ENCODE measurements at regions not wholly inside any gene's neighbourhood (a gene's known extent, or its start where the extent isn't known, plus 50 kb on each side); places are given as distances from the start of the nearest gene placed in this dataset.

DNA sequence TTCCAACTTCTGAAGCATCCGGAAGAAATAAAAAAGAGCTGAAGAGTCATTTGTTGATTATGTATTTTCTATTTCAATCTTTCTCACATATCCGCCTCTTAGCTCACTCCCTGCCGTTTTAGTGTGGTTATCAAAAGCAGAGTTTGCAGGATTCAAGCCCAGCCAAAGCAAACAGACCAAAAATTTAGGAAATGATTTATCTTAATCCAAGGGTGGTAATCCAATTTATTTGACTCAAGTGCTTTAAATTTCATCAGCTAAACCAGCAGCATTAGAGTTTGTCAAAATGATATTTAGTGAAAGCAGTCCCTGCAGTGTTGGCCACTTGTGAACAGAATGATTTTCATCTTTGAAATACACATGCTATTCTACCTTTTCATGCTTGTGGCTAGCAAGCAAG, 129.3 kb upstream of the CCDC68 start:
- DNase-seq: no peak

DNA sequence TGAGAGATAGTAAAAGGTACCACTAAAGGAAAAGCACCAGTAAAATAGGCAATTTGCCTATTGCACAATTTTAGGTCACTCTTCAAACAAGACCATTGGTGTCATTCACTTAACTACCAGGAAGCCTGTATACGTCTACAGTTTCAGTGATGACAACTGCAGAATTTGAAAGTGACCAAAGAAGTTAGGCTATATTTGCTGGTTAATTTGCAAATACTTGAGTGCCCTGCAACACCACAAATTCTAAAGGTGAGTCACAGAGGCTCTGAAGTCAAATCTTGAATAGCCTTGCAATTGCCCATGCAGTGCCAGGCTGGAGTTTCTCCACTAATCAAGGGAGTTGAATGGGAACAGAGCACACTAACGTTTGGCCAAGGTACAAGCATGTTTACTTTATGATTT, 128.7 kb upstream of the CCDC68 start:
- DNase-seq: no peak

- no peak for DNase-seq
These were observed 127.6 kb upstream of the CCDC68 start for GRCh38 chr18:55086906-55087305.

GRCh38 chr18:55085557-55086285, 126.5 kb upstream of the CCDC68 start:
- DNase-seq: no peak

DNA sequence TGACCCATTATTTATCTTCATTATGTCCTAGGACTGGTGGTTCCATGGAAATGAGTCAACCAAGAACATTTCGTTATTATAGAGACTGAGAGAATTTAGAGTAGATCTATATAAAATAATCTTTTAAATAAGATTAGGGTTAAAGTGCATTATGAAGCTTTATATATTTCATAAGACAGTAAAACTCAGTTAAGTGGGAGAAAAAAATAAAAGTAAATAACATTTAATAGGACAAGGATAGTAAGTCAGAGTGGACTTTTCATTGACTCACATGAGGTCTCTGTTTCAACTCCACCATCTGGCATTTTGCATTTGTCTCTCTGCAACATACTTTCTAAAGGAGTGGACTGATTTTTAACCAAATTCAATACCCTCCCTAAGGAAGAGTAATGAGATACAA, 125.3 kb upstream of the CCDC68 start:
- no peak for DNase-seq

DNA sequence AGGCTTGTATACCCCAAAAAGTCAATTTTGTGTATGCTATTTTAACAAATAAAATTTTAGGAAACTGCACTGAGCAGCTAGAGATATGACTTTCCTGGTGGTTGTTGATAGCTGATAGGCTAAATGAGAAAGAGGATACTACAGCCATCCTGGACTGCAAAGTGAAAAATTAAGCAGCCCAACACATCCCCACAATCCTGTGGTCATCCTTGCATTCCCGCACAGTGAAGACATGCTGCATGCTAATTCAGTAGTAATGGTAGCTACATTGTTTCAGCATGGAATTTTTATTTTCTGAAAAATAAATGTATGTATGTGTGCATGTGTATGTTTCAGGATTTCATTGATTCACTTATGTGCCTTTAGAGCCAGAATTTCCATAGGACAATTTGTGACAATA, 124.2 kb upstream of the CCDC68 start:
- DNase-seq: no peak

DNA sequence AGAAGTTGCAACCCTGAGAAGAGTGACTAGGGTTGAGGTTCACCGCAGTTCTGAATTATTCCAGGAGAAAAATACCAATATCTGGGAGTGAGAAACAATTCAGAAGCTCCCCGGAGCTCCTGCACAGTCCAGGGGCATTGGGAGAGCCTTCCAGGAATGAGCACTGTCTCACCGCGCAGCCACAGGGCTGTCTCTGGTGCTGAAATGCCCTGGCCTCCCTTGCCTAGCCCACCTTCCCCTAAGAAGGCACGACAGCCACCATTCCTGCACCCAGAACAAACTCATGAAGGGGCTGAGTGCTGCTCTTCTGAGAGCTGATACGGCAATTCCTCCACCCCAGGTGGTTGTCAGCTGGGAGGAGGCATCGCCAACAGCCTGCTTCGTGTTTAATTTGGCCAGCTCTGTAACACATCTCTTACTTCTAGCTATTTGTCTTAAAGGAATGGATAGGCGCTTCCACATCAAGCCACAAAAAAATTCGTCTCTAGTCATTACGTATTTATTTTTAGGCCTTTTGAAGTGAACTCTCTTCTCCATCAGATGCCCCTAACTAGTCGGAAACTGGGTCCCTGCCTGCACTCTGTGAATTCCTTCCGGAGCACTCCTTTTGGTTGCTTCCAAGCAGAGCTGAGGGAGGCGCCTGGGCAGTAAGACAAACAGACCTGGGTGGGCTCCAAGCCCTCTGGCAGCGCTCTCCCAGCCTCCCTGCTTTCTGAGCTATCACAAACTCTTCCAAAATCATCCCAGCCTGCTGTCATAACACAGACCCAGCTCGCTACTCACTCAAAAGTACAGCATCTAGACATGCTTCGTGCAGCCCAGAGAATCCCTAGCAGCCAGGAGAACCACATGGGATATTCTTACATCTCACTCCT, 120.5 kb upstream of the CCDC68 start:
- DNase-seq: no peak

DNA sequence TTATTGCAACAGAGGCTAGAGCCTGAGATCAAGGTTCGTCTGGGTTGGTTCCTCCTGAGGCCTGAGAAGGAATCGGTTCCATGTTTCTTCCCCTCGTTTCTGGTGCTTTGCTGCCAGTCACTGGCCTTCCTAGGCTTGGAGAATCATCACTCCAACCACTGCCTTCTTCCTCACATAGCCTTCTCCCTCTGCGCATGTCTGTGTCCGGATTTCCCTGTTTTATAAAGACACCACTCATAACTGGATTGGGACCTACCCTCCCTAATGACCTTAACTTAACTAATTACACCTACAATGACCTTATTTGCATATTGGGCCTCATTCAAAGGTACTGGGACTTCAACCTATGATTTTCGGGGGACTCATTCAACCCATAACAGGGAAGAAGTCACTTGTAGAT, 119.8 kb upstream of the CCDC68 start:
- no peak for DNase-seq

DNA sequence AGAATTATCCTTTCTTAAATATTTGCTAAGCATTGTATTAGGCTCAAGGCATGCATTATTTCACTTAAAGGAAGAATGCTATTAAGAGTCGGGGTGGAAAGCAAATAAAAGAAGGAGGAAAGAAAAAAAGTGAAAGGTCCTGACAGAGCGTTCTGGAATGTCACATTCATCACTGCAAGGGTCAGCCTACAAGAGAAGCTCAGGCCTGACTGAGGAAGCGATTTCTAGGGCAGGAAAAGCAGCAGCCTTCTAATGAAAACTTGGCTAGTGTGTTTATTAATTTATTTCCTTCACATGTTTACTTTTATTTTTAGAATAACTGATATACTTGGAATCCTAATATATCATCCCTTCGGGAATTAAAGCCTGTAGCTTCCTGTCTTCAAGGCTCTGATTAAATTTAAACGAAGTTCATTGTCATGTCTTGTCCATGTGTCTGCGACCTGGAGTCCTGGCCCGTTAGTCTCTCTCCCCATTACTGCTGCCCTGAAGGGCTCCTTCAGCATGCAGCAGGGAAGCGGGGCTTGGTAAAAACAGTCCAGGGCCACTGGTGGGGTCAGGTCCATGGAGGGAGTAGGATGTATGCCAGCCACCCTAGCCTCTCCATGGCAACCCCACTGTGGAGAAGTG, 119.2 kb upstream of the CCDC68 start:
- DNase-seq: no peak

- DNase-seq: no peak
These were observed 117.5 kb upstream of the CCDC68 start for GRCh38 chr18:55076643-55077218.

GRCh38 chr18:55073834-55074233, 114.6 kb upstream of the CCDC68 start:
- no peak for DNase-seq

- no peak for DNase-seq
These were observed 113.9 kb upstream of the CCDC68 start for GRCh38 chr18:55073116-55073515.

DNA sequence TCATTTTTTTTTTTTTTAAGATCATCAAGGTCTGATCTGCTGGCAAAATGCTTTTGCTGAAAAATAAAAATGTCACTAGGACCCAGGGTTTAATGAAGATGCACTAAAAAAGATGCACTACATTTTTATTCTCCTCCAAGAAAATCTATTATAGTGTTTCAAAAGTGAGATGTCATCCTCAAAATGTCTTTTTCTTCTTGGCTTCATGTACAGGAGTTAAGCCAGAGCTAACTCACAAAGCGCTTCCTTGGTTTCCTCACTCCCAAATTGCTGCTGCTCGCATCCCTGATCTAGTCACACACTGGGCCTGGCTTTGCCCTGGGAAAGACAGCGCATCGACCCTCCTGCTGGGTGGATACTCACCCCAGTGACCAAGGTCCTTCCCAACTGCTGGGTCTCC, 113.4 kb upstream of the CCDC68 start:
- DNase-seq: no peak

- no peak for DNase-seq
These were observed 112.9 kb upstream of the CCDC68 start for GRCh38 chr18:55072181-55072580.

GRCh38 chr18:55069497-55069896, 110.2 kb upstream of the CCDC68 start:
- DNase-seq: no peak

GRCh38 chr18:55064760-55065159, 105.5 kb upstream of the CCDC68 start:
- DNase-seq: no peak

DNA sequence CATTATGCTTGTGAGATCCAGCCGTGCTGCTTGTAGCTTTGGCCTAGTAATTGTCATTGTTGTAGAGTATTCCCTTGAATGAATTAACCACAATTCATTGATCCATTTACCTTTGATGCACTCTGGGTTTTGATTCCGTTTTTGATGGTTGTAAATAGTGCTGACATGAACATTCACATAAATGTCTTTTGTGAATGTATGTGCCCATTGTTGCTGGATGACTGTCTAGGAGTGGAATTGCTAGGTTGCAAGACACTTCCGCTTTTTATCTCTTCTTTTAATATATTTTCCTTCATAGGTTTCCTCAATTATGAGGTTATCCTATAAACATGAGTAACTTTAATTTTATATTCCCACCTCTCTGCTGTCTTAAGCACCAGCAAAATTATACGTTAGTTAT, 104.8 kb upstream of the CCDC68 start:
- no peak for DNase-seq

DNA sequence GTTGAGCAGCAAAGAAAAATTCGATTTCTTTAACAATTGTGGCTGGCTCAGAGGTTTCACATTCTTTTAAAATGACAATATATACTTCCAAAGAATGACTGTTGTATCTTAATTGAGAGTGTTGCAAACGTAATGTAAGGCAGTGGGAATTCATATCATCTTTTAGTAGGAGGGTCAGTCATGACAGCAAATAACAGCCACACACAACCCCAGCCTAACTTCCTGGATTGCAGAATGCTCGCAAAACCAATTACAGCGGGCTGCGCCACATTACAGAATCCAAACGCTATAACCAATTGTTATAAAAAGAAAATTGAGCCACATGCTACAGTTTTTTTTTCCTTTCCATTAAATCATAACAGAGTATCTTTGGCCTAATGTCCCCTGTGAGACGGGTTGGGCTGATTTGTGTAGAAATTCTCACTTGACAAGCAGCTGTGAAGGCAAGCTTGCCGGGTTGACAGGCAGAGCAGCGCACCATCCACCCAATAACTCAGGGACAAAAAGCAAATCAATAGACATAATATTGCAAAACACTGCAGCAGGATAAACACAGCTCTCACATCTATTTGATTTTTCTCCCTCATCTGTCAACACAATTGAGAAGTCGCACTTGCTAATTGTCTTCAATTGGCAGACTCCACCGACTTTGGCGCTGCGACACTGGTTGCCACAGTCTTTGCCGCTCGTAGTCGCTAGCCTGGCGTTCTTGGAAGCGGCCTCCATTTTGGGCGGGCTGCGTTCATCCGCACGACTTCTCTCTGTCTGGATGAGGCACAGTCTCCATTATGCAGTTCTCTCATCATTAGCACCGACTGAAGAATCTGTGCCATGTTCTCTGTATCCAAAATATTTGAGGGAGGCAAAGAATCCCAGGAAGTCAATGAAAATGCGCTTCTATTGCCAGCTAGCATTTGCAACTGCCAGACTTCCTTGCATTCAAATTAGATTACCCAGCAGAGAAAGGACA, 95.0 kb upstream of the CCDC68 start:
- DNase-seq: no peak

GRCh38 chr18:55048892-55049291, 89.6 kb upstream of the CCDC68 start:
- no peak for DNase-seq

GRCh38 chr18:55047546-55047945, 88.3 kb upstream of the CCDC68 start:
- DNase-seq: no peak

- no peak for DNase-seq
These were observed 82.1 kb upstream of the CCDC68 start for GRCh38 chr18:55041366-55041765.

GRCh38 chr18:55038162-55038561, 78.9 kb upstream of the CCDC68 start:
- DNase-seq: no peak

Data from AML-193 (cell line).